SIG-M5 (cell line): ENCODE measurements at regions not wholly inside any gene's neighbourhood (a gene's known extent, or its start where the extent isn't known, plus 50 kb on each side); places are given as distances from the start of the nearest gene placed in this dataset.

Source experiments
- DNase-seq: peaks from one replicate; lab custom pipeline; 2025; lab: John Stamatoyannopoulos, UW

DNA sequence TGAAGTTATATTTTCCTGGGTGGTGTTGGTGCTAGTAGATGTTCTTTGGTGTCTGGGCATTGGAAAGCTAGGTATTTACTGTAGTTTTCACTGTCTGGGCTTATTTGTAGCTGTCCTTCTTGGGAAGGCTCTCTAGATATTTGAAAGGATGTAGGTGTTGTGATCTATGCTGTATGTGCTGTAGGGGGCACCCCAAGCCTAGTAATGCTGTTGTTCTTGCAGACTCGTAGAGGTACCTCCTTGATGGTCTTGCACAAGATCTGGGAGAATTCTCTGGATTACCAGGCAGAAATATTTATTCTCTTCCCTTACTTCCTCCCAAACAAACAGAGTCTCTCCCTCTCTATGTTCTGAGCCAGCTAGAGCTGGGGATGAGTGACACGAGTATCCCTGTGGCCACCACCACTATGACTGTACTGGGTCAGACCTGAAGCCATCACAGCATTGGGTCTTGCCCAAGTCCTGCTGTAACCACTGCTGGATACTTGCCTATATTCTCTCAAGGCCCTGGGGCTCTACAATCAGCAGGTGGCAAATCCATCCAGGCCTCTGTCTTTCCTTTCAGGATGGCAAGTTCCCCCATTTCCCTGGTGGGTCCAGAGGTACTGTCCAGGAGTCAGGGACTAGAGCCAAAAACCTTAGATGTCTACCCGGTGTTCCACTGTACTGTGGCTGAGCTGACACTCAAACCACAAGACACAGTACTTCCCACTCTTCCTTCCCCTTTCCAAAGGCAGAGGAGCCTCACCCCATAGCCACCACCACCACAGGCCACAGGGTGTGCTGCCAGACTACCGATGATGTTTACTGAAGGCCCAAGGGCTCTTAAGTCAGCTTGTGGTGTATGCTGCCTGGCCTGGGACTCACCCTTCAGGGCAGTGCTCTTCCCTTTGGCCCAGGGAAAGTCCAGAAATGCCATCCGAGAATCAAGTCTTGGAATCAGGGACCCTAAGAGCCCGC is 195.2 kb upstream of the DPPA4 start:
- no peak for DNase-seq

DNA sequence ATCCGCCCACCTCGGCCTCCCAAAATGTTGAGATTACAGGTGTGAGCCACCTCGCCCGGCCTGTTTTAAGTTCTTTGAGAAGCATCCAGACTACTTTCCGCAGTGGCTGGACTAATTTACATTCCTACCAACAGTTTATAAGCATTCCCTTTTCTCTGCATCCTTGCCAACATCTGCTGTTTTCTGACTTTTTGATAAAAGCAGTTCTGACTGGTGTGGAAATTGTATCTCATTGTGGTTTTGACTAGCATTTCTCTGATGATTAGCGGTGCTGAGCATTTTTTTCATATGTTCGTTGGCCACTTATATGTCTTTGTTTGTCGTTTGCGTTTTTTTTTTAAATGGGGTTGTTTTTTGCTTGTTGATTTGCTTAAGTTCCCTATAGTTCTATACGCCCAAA is 208.4 kb upstream of the DPPA4 start:
- no peak for DNase-seq

DNA sequence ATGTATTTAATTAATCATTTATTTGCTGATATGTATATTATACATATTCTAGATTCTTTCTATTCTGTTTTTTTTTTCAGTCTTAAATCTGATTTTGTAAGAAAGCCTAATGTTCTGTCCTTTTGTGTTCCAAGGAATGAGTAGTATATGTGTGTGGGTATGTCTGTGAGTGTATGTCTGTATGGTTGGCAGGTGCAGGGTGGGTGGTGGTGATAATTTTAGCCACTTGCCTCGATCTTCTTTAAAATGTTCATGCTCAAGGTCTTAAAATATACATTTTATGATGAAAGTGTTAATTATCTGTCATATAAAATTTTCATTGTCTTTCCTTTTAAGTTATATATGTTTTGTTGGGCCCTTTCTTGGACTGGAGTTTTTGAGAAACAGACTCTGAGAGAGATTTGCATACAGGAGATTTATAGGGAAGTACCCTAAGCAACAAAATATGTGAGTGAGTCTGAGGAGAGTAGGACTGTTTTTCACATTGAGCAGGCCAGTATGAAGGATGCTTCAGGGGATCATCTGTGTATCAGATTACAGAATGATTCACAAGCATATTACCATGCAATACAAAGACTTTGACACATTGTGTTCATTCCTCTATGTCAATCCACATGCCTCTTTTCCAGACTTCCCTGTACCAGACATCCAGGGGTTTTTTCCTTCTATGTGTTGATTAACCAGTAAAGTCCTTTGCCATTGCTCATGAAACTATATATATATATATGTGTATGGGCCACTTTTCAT is 211.0 kb upstream of the DPPA4 start:
- no peak for DNase-seq

DNA sequence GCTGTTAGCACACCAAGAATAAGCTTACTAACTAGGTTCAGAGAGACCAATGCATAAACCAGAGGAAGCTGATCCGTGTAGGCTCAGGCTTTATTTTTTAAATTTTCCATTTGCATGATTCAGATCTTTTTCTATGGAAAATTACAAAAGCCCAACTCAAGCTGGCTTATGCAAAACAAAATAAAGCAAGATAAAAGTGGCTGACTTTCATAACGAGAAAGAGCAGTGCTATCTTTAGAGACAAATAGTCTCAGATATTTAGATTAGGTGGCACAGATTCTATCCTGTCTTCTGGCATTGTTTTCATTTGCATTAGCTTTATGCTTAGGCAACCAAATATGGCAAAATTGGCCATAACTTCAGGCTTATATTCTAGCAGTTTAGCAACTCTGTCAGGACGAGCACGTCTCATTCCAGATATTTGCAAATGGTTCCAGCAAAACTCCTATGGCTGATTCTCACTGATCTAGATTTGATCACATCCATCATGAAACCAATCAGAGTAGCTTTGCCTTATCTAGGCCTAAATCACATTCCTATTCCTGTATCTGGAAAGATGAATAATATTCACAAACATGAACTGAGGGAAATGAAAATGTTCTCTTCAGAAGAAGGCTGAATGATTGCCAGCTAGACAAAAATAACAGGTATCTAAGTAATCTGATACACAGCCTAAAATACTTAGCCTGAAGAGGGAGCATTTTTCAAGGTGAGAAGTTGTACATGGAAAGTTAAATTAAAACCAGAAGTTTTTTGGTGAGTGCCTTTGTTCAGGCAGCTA is 216.4 kb upstream of the DPPA4 start:
- no peak for DNase-seq

DNA sequence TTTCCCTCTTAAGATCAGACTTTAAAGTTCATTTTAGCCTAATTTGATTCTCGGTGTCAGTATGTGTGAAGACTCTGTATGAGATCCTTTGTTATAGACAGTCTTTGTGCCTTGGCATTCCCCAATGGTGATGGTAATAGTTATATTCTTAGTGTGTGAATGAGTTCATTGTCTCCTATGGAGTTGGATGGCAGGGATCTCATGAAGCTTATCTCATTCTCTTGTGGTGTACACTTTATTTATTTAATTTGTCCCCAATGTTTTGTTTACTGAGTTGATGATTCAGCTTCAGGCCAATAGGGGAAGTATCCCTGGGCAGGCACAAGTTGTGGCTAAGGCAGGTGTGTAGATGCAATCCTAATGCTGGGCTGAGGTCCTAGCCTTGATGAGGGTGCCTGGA is 222.0 kb upstream of the DPPA4 start:
- DNase-seq = no peak

DNA sequence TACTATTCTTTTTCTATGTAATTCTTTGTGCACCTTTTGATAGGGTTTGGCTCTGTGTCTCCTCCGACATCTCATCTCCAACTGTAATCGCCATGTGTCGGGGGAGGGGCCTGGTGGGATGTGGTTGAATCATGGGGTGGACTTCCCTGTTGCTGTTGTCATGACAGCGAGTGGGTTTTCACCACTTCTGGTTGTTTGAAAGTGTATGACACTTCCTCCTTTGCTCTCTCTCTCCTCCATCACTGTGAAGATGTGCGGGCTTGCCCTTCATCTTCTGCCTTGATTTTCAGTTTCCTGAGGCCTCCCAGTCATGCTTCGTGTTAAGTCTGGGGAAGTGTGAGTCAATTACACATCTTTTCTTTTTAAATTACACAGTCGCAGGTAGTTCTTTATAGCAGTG is 225.8 kb upstream of the DPPA4 start:
- DNase-seq = no peak

DNA sequence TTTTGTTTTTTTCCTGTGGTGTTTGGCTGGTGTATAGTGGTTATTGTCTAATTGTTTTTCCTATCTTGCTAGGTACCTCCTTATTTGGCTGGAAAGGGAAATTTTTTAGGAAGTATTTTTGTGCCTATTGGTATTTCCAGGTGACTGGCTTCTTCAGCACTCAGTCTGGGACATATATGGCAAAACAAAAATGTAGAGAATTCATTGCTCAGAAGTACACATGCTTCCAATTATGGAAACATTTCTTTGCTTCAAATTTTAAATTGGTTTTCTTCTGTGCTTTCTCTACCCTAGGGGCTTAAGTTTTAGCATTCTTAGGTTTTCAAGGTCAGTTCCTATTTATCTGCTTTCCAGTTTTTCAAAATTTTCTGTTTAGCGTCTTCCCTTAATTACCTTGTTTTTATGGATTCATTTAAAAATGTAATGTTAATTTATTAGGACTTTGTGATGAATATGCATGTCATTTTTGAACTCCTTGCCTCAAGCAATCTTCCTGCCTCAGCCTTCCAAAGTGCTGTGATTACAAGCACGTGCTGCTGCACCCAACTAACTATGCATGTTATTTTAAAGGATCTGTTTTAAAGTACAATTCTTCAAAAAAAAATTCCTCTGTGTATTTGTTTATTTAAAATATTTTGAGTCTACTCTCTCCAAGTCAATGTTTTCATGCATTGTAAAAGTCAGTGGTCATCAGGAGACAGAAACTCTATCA is 231.9 kb upstream of the DPPA4 start:
- DNase-seq = no peak

DNA sequence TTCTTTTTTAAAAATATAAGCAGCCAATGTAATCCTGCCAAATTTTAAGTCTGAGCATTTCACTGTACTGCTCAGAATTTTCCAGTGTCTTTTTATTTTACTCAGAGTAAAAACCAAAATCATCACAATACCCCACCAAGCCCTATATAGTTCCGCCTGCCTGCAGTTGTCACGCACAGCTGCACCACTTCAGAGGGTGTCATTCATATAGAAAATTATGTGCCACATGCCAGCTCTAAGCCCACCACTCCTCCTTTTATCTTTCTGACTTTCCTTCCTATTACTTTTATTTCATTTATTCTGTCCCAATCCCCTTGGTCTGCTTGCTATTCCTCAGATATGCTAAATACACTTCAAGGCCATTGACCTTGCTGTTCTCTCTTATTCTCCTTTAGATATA is 233.1 kb upstream of the DPPA4 start:
- no peak for DNase-seq

DNA sequence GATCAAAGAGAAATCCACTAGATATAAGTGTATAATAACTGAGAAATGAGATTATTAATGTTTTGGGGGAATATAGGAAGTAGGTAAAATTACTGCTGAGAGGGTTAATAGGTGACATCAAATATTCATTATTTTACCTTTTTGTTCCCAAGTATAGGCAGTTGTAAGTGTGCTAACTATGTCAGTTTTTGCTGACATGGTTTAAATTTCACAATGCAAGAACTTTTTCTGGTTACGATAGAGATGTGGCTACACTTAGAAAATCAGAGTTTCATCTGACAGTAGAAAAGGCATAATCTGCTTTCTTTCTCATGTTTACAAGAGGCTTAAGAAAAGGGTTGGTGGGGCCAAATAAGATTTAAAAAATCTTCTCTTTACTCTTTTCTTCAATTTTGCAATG is 235.0 kb upstream of the DPPA4 start:
- no peak for DNase-seq

DNA sequence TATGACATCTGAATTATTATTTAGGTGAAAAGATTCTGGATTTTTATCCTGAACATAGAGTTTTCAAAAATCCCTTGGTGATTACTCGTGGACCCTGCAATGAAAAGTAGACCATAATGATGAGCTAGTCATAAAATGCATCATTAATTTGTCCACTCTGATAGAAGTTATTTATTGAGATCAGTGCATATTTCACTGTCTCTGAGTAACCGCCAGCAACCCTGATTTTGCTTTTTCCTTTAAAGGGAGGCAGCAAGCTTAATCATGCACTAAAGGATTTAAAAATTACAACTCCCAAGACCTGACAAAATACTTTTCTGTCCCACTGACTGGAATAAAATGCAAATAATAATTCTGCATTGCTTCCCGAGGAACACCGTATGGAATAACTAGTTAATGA is 259.6 kb upstream of the DPPA4 start:
- no peak for DNase-seq

DNA sequence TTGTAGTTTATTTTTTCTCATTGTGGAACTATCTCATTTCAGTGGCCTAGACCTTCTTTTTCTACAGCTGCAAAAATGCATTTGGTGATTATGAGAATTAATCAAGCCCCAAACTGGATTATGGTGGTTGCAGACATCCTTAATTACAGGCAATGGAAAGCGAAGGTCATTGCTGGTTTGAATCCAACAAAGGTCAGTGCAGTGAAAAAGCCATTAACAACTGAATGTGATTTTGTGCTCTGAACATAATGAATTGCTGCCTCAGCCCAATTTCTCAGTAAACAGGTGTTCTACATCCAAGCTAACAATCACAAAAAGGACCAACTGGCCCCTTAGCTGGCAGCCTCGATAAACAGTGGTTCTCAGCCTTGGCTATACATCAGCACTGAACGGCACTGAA is 260.1 kb upstream of the DPPA4 start:
- no peak for DNase-seq

DNA sequence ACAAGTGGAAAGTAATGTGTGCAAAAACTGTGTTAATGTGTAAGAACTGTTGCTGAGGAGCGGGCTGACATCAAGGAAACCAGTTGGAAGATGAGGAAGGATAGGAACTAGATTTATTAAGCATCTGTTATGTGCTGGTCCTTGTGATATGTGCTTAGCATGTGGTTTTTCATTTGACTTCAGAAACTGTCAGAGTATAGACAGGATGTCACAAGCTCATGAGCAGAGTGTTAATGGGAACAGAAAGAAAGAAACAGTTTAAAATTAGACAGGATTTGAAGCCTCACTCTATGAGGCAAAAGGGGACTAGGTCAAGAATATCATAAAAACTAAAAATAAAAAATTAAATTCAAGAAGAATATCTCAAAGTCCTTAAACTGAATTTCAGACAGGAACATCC is 270.6 kb upstream of the DPPA4 start:
- no peak for DNase-seq

DNA sequence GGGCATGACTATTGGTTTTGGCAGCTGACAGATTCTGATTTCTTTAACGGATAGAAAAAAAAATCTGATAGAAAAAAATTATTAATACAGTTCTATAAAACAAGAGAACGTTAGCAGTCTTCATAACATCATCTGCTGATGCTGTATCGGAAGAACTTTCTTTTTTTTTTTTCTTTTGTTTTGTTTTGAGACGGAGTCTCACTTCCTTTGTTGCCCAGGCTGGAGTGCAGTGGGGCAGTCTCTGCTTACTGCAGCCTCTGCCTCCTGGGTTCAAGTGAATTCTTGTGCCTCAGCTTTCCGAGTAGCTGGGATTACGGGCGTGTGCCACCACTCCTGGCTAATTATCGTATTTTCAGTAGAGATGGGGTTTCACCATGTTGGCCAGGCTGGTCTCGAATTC is 271.2 kb upstream of the DPPA4 start:
- DNase-seq = no peak

DNA sequence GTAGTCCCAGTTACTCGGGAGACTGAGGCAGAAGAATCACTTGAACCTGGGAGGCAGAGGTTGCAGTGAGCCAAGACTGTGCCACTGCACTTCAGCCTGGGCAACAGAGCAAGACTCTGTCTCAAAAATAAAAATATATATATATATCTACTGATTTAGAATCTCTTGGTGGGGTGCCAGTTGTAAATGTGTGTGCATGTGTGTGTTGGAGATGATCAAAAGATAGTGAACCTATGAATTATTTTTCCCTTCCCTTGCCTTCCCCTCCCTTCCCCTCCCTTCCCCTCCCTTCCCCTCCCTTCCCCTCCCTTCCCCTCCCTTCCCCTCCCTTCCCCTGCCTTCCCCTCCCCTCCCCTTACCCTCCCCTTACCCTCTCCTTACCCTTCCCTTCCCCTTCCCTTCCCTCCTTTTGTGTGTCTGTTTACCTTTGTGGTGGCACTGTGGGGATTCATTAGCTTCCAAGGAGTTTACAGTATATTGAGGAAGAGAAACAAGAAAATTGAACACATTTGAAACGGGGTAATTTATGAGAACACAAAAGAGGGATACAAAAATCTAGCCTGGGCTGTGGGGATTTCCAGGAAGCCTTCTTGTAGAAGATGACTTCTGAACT is 281.5 kb upstream of the DPPA4 start:
- DNase-seq = no peak

DNA sequence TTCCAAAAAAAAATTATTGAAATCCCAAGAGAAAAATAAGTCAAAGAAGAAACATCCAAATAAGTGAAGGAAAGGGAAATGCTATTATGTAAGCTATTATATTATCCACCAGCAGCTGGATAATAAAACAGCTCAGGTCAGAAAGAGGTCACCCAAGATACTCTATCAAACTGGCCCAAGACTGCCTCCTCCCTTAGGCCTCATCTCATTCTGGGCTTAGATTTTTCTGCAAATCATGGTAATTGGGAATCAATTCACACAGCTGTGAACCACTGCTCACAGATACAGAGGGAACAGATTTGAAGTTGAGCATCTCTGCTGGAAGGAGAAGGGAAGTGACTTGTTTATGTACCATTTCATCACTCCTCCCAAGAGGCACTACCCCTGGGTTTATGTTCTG is 294.6 kb upstream of the DPPA4 start:
- DNase-seq = no peak

DNA sequence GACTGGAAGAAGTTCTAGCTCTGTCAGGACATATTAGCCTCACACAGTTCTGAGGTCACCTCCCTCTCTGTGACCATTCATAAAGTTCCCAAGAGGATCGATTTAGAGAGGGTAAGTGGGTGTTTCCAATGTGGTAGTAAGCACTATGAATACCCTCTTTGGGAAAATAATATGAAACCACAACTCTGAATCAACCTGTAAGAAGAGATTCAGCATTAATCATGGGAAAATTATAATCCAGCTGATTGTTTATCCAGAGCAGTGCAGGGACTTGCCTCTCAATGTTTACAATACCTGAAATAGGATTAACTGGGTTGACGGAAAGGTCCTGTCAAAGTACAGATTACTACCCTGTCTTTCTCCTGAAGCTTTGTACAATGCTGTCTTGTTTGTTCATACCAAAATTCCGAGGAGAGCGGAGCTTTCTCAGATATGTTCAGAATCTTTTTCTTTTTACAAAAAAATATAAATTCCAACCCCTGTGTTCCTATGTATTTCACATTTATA is 302.9 kb upstream of the DPPA4 start:
- no peak for DNase-seq

DNA sequence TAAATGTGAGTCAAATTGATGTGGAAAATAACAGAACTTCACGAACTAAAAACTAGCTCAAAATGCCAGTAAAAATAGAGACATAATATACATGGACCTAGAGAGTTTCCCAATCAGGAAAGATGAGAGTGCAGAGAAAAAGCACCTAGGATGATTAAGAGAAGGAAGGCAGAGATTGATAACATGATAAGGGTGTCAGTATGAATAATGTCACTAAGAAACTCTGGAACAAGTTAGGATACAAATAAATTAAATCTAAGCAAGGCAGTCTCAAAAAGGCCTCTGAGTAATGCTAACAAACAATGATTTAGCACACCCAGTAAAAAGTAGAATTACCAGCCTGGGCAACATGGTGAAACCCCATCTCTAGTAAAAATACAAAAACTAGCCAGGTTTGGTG is 304.7 kb upstream of the DPPA4 start:
- no peak for DNase-seq

DNA sequence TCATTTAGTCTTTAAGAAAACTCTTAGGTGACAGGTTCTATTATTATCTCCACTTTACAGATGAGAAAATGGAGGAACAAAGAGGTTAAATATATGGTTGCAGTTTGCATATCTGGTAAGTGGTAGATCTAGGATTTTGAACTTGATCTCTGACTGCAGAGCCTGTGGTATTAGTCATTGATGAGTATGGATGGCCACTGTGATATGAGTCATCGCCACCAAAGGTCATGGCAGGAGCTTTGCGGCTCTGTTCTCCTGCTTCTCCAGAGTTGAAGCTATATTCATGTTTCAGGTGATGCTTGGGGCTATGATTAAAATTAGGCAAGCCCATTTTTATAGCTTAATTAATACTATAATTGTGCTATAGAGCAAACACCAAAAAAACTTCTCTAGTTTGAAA is 306.2 kb upstream of the DPPA4 start:
- DNase-seq = no peak

DNA sequence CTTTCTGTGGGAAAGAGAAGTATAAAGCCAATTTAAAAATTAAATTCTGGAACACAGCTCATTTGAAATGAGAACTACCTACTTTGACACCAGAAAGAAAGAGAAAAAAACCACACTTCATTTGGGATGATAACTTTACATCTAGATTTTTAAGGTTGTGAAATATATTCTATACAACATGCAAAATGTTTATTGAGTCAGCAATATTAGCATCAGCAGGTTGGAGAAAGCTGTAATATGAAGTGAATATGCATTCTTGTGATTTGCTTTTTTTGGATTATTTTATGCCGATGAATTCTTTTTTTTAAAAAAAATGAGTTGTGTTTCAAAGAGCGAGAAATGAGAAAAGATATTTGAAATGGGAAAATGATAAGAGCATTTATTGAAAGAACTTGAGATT is 307.0 kb upstream of the DPPA4 start:
- DNase-seq = no peak

DNA sequence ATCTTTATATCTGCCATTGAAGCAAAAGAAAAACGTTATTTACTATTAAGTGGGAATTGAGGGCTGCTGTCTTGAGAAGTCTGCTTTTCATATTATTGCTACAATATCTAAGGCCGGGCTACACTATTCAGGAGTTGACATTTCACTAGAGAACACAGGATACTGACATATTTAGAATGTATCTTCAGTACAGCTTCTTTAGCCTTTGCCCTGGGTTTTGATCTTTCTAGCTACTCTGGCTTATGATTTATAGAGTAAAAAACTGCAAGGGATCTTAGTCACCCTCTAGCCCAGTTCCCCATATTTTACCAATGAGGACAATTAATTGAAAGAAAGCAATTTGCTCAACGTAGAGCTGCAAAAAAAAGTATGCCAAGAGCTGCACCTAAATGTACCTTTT is 307.4 kb upstream of the DPPA4 start:
- DNase-seq = no peak

DNA sequence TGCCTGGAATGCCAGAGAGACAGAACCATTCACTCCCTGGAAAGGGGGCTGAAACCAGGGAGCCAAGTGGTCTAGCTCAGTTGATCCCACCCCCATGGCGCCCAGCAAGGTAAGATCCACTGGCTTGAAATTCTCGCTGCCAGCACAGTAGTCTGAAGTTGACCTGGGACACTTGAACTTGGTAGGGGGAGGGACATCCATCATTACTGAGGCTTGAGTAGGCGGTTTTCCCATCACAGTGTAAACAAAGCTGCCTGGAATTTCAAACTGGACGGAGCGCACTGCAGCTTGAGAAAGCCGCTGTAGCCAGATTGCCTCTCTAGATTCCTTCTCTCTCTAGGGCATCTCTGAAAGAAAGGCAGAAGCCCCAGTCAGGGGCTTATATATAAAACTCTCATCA is 310.7 kb upstream of the DPPA4 start:
- no peak for DNase-seq
